ENCODE measurements at regions not wholly inside any gene's neighbourhood (a gene's known extent, or its start where the extent isn't known, plus 50 kb on each side); places are given as distances from the start of the nearest gene placed in this dataset.

- no peaks in the 10 kb centered on the region for H3K36me3 Mint-ChIP-seq (ENCODE audit: unreplicated experiment)
- no peak overlapping the region for H3K27ac Mint-ChIP-seq (ENCODE audit: unreplicated experiment)
- H3K9me3 Mint-ChIP-seq (ENCODE audit: unreplicated experiment), result no peaks in the 10 kb centered on the region
- no peaks in the 10 kb centered on the region for H3K4me1 Mint-ChIP-seq (ENCODE audit: low read depth, unreplicated experiment)
- no peak for TF ChIP-seq CTCF (IDR thresholded peaks at IDR 0.05; ENCODE audit: partially characterized antibody, unreplicated experiment)
- DNase-seq, result no peak
- no peaks in the 10 kb centered on the region for H3K27me3 Mint-ChIP-seq (ENCODE audit: unreplicated experiment)
- no peak overlapping the region for H3K4me3 Mint-ChIP-seq (ENCODE audit: unreplicated experiment)
Measured at GRCh38 chr6:156510242-156510641, 266.9 kb upstream of the ARID1B start.

- Mint-ChIP-seq H3K9me3 (ENCODE audit: unreplicated experiment) (no peaks in the 10 kb centered on the region), H3K4me3 (ENCODE audit: unreplicated experiment) (no peak overlapping the region), H3K4me1 (ENCODE audit: low read depth, unreplicated experiment) (no peaks in the 10 kb centered on the region), H3K36me3 (ENCODE audit: unreplicated experiment) (no peaks in the 10 kb centered on the region), H3K27ac (ENCODE audit: unreplicated experiment) (no peak overlapping the region), H3K27me3 (ENCODE audit: unreplicated experiment) (no peaks in the 10 kb centered on the region)
- TF ChIP-seq CTCF (IDR thresholded peaks at IDR 0.05; ENCODE audit: partially characterized antibody, unreplicated experiment), result no peak
- DNase-seq, result no peak
Measured at GRCh38 chr6:156509496-156509895, 267.7 kb upstream of the ARID1B start.

GRCh38 chr6:156508923-156509322 lies 268.3 kb upstream of the ARID1B start:
- H3K36me3 Mint-ChIP-seq (ENCODE audit: unreplicated experiment), result no peaks in the 10 kb centered on the region
- TF ChIP-seq CTCF (IDR thresholded peaks at IDR 0.05; ENCODE audit: partially characterized antibody, unreplicated experiment), result no peak
- no peak for DNase-seq
- no peak overlapping the region for H3K27ac Mint-ChIP-seq (ENCODE audit: unreplicated experiment)
- H3K4me3 Mint-ChIP-seq (ENCODE audit: unreplicated experiment), result no peak overlapping the region
- no peaks in the 10 kb centered on the region for H3K4me1 Mint-ChIP-seq (ENCODE audit: low read depth, unreplicated experiment)
- H3K9me3 Mint-ChIP-seq (ENCODE audit: unreplicated experiment), result no peaks in the 10 kb centered on the region
- no peaks in the 10 kb centered on the region for H3K27me3 Mint-ChIP-seq (ENCODE audit: unreplicated experiment)

GRCh38 chr6:156508126-156508525 lies 269.1 kb upstream of the ARID1B start:
- no peak for TF ChIP-seq CTCF (IDR thresholded peaks at IDR 0.05; ENCODE audit: partially characterized antibody, unreplicated experiment)
- Mint-ChIP-seq H3K27me3 (ENCODE audit: unreplicated experiment) (no peaks in the 10 kb centered on the region), H3K36me3 (ENCODE audit: unreplicated experiment) (no peaks in the 10 kb centered on the region), H3K4me3 (ENCODE audit: unreplicated experiment) (no peak overlapping the region), H3K27ac (ENCODE audit: unreplicated experiment) (no peak overlapping the region), H3K9me3 (ENCODE audit: unreplicated experiment) (no peaks in the 10 kb centered on the region), H3K4me1 (ENCODE audit: low read depth, unreplicated experiment) (no peaks in the 10 kb centered on the region)
- no peak for DNase-seq

GRCh38 chr6:156507656-156508055 lies 269.5 kb upstream of the ARID1B start:
- H3K27me3 Mint-ChIP-seq (ENCODE audit: unreplicated experiment), result no peaks in the 10 kb centered on the region
- no peaks in the 10 kb centered on the region for H3K4me1 Mint-ChIP-seq (ENCODE audit: low read depth, unreplicated experiment)
- DNase-seq, result no peak
- H3K36me3 Mint-ChIP-seq (ENCODE audit: unreplicated experiment), result no peaks in the 10 kb centered on the region
- no peak overlapping the region for H3K27ac Mint-ChIP-seq (ENCODE audit: unreplicated experiment)
- TF ChIP-seq CTCF (IDR thresholded peaks at IDR 0.05; ENCODE audit: partially characterized antibody, unreplicated experiment), result no peak
- no peak overlapping the region for H3K4me3 Mint-ChIP-seq (ENCODE audit: unreplicated experiment)
- no peaks in the 10 kb centered on the region for H3K9me3 Mint-ChIP-seq (ENCODE audit: unreplicated experiment)
